A549 (cell line): ENCODE measurements at regions not wholly inside any gene's neighbourhood (a gene's known extent, or its start where the extent isn't known, plus 50 kb on each side); places are given as distances from the start of the nearest gene placed in this dataset.
A peak's percentile ranks its signal among the peaks of the same experiment; 100 is the strongest.

ENCODE experiments used
- ATAC-seq, 2 experiments: fragments of 200-7000 bp in 1 of 2; fragments of >200 bp in 1 of 2; cut with Nextera tagmentation in 1 of 2; cut with Tn5 transposase in 1 of 2; 3 replicates each; pipeline versions ENCODE4 v1.8.0 to v1.9.1; 2018 to 2020; ENCODE audit warnings: mild to moderate bottlenecking in 1 of 2, moderate library complexity in 1 of 2
- CTCF ChIA-PET: fragments of 300-600 bp; sonication (Branson Sonifier 250); formaldehyde crosslinking; extraction: SDS; loops from one replicate; lab custom pipeline; 2021; ENCODE audit warnings: antibody characterized with exemption, inconsistent platforms; lab: Yijun Ruan, JAX
- POLR2A ChIA-PET: fragments of 350-600 bp; formaldehyde crosslinking; extraction: SDS; loops from one replicate; lab custom pipeline; 2021; ENCODE audit warnings: antibody characterized with exemption, inconsistent platforms; lab: Yijun Ruan, JAX
- DNase-seq, 2 experiments: peaks; one replicate each; pipeline versions ENCODE4 v3.0.0 to v3.0.0-alpha.2; 2011 to 2016; ENCODE audit warnings: low read depth in 1 of 2, low spot score in 1 of 2
- FAIRE-seq: peaks from 2 replicates; lab custom pipeline; 2011; peaks lifted over from hg19 to GRCh38; lab: Jason Lieb, UNC
- H3K27ac ChIP-seq, 2 experiments: fragments of >200 bp; sonication (Bioruptor Twin); formaldehyde crosslinking; 3 replicates each; pipeline ENCODE4 v1.5.1; 2016 to 2017
- H3K4me1 ChIP-seq: fragments of >200 bp; sonication (Bioruptor Twin); formaldehyde crosslinking; 3 replicates; pipeline ENCODE4 v1.6.1; 2016
- H3K4me2 ChIP-seq: fragments of >200 bp; sonication (Bioruptor Twin); formaldehyde crosslinking; 3 replicates; pipeline ENCODE4 v1.6.1; 2016
- H3K4me3 ChIP-seq: fragments of >200 bp; sonication (Bioruptor Twin); formaldehyde crosslinking; 3 replicates; pipeline ENCODE4 v1.5.1; 2016
- H3K9me3 ChIP-seq: fragments of >200 bp; sonication (Bioruptor Twin); formaldehyde crosslinking; 3 replicates; pipeline ENCODE4 v1.6.1; 2016
- BCL3 ChIP-seq: fragments of >200 bp; sonication (Bioruptor Twin); formaldehyde crosslinking; IDR thresholded peaks from 3 replicates; pipeline ENCODE4 v1.6.1; 2016
- BHLHE40 ChIP-seq: IDR thresholded peaks from 2 replicates; pipeline ENCODE4 v1.6.1; 2012; ENCODE audit warnings: low read depth, low read length, inconsistent platforms
- CBX2 ChIP-seq: fragments of 200-600 bp; sonication (generic); IDR thresholded peaks from 2 replicates; pipeline ENCODE4 v1.6.1; 2016; ENCODE audit warnings: low read depth, mild to moderate bottlenecking, borderline replicate concordance
- CEBPB ChIP-seq, 2 experiments: fragments of >200 bp in 1 of 2; sonication (Bioruptor Twin) in 1 of 2; formaldehyde crosslinking in 1 of 2; IDR thresholded peaks; 2 replicates each; pipeline ENCODE4 v1.6.1; 2012 to 2016
- CHD2 ChIP-seq: fragments of 150-350 bp; IDR thresholded peaks from 2 replicates; pipeline ENCODE4 v1.6.1; 2014; ENCODE audit warnings: low read length; ENCODE audit not compliant: partially characterized antibody
- E2F6 ChIP-seq: IDR thresholded peaks from 2 replicates; pipeline ENCODE4 v1.6.1; 2012; ENCODE audit warnings: low read depth, borderline replicate concordance
- EHF ChIP-seq: fragments of 250-450 bp; sonication (Bioruptor Pico); IDR thresholded peaks from 2 replicates; pipeline ENCODE4 v1.5.0; 2020; ENCODE audit warnings: mild to moderate bottlenecking
- EHMT2 ChIP-seq: fragments of 200-600 bp; sonication (generic); IDR thresholded peaks from 2 replicates; pipeline ENCODE4 v1.6.1; 2016; ENCODE audit warnings: antibody characterized with exemption, low read depth, mild to moderate bottlenecking, moderate library complexity
- FOSL2 ChIP-seq, 2 experiments: fragments of 450-650 bp in 1 of 2; fragments of >200 bp in 1 of 2; sonication (Bioruptor Twin) in 1 of 2; formaldehyde crosslinking; IDR thresholded peaks; 2 replicates each; pipeline versions ENCODE4 v1.5.0 to v1.6.1; 2016 to 2020; ENCODE audit warnings: mild to moderate bottlenecking in 1 of 2, moderate library complexity in 1 of 2
- FOXS1 ChIP-seq: fragments of 250-450 bp; sonication (Bioruptor Pico); IDR thresholded peaks from 2 replicates; pipeline ENCODE4 v1.5.0; 2020; ENCODE audit warnings: mild to moderate bottlenecking, moderate library complexity
- HES2 ChIP-seq: fragments of >200 bp; sonication (Bioruptor Twin); formaldehyde crosslinking; IDR thresholded peaks from 2 replicates; pipeline ENCODE4 v1.6.1; 2016
- HEYL ChIP-seq: fragments of 250-450 bp; sonication (Bioruptor Pico); IDR thresholded peaks from 2 replicates; pipeline ENCODE4 v1.8.0; 2021; ENCODE audit warnings: mild to moderate bottlenecking, moderate library complexity
- HOXA7 ChIP-seq: fragments of 250-450 bp; sonication (Bioruptor Pico); IDR thresholded peaks from 2 replicates; pipeline ENCODE4 v1.5.0; 2020; ENCODE audit warnings: mild to moderate bottlenecking, moderate library complexity
- HOXB13 ChIP-seq: fragments of 250-450 bp; sonication (Bioruptor Pico); IDR thresholded peaks from 2 replicates; pipeline ENCODE4 v1.5.0; 2020; ENCODE audit warnings: low read depth, mild to moderate bottlenecking, moderate library complexity
- HOXB5 ChIP-seq: fragments of 250-450 bp; sonication (Bioruptor Pico); IDR thresholded peaks from 2 replicates; pipeline ENCODE4 v1.5.0; 2020; ENCODE audit warnings: mild to moderate bottlenecking, moderate library complexity
- JUN ChIP-seq, 2 experiments: fragments of >200 bp; sonication (Bioruptor Twin); formaldehyde crosslinking; IDR thresholded peaks; 2 replicates in 1 of 2; 3 replicates in 1 of 2; pipeline ENCODE4 v1.6.1; 2016 to 2017
- JUNB ChIP-seq: fragments of >200 bp; sonication (Bioruptor Twin); formaldehyde crosslinking; IDR thresholded peaks from 2 replicates; pipeline ENCODE4 v1.6.1; 2016
- MAZ ChIP-seq: fragments of 150-350 bp; IDR thresholded peaks from 2 replicates; pipeline ENCODE4 v1.6.1; 2014; ENCODE audit warnings: antibody characterized with exemption, low read depth, low read length, borderline replicate concordance
- NPAS2 ChIP-seq: fragments of 250-450 bp; sonication (Bioruptor Pico); IDR thresholded peaks from 2 replicates; pipeline ENCODE4 v1.8.0; 2022; ENCODE audit warnings: mild to moderate bottlenecking, moderate library complexity, borderline replicate concordance
- POLR2AphosphoS2 ChIP-seq: conservative IDR thresholded peaks from 2 replicates; pipeline ENCODE4 v1.6.1; 2012; ENCODE audit warnings: low read length, improper control_type of control experiment, inconsistent platforms
- REST ChIP-seq: fragments of 200-600 bp; sonication (generic); IDR thresholded peaks from 2 replicates; pipeline ENCODE4 v1.6.1; 2016; ENCODE audit warnings: antibody characterized with exemption, mild to moderate bottlenecking, moderate library complexity
- SMC3 ChIP-seq: fragments of >200 bp; sonication (Bioruptor Twin); formaldehyde crosslinking; IDR thresholded peaks from 3 replicates; pipeline ENCODE4 v1.6.1; 2018; ENCODE audit warnings: inconsistent platforms
- TFCP2L1 ChIP-seq: fragments of 250-450 bp; sonication (Bioruptor Pico); IDR thresholded peaks from 2 replicates; pipeline ENCODE4 v1.5.0; 2021; ENCODE audit warnings: mild to moderate bottlenecking
- TP53 ChIP-seq: fragments of 250-450 bp; sonication (Bioruptor Pico); IDR thresholded peaks from 2 replicates; pipeline ENCODE4 v1.5.0; 2021; ENCODE audit warnings: mild to moderate bottlenecking, moderate library complexity
- ZC3H11A ChIP-seq: fragments of 450-650 bp; IDR thresholded peaks from 2 replicates; pipeline ENCODE4 v1.6.1; 2014; ENCODE audit warnings: antibody characterized with exemption, mild to moderate bottlenecking
- ZFP36 ChIP-seq: fragments of 450-650 bp; IDR thresholded peaks from 2 replicates; pipeline ENCODE4 v1.6.1; 2014; ENCODE audit warnings: borderline replicate concordance; ENCODE audit not compliant: partially characterized antibody
- ZSCAN20 ChIP-seq: fragments of 250-450 bp; sonication (Bioruptor Pico); IDR thresholded peaks from 2 replicates; pipeline ENCODE4 v1.8.0; 2022; ENCODE audit warnings: mild to moderate bottlenecking, moderate library complexity
- WGBS: methylation state at CpG from one replicate; pipeline ENCODE4 v1.1.6; 2017; ENCODE audit errors: missing lambda C conversion rate; 5-methylcytosine and 5-hydroxymethylcytosine counted together

GRCh38 chr6:14614631-14615030, 497.1 kb downstream of the CD83 start:
- no peak for FAIRE-seq
- ChIA-PET POLR2A (no interaction called here), CTCF (no interaction called here)
- no peak for DNase-seq
- no peak overlapping the region for H3K4me2 ChIP-seq
- H3K9me3 ChIP-seq: no peaks in the 10 kb centered on the region; the same call in 2 of the 3 replicates
- no peak overlapping the region for H3K4me3 ChIP-seq
- H3K27ac ChIP-seq: no peak overlapping the region
- whole genome bisulfite sequencing: 73% methylated on average over 2 of the region's 2 CpGs
- TF ChIP-seq BCL3 (no peak), ZC3H11A (no peak), HOXB5 (CRISPR knock-in tag) (no peak), FOSL2 (IDR thresholded peaks at IDR 0.05) (no peak), FOSL2 (CRISPR knock-in tag; IDR thresholded peaks at IDR 0.05) (no peak), BHLHE40 (no peak), JUNB (no peak), TFCP2L1 (CRISPR knock-in tag) (no peak), HOXB13 (CRISPR knock-in tag) (no peak), EHMT2 (no peak), EHF (CRISPR knock-in tag) (no peak), FOXS1 (CRISPR knock-in tag) (no peak), NPAS2 (no peak), ZSCAN20 (no peak)
- ATAC-seq: no peak
- no peaks in the 10 kb centered on the region for H3K4me1 ChIP-seq

- POLR2A ChIA-PET: no interaction called here
- no peak overlapping the region for H3K4me3 ChIP-seq
- no peak for FAIRE-seq
- no peaks in the 10 kb centered on the region; the same call in 2 of the 3 replicates for H3K9me3 ChIP-seq
- TF ChIP-seq JUN (IDR thresholded peaks at IDR 0.05) (no peak), HES2 (no peak), NPAS2 (no peak), CEBPB (IDR thresholded peaks at IDR 0.05) (no peak), HOXB13 (CRISPR knock-in tag) (no peak), TP53 (CRISPR knock-in tag) (no peak), TFCP2L1 (CRISPR knock-in tag) (no peak), POLR2AphosphoS2 (no peak), ZFP36 (no peak), ZC3H11A (no peak), HEYL (CRISPR knock-in tag) (no peak), CBX2 (no peak)
- 80% methylated on average over 9 of the region's 9 CpGs for WGBS
- DNase-seq: no peak
- CTCF ChIA-PET: no interaction called here
- no peak overlapping the region for H3K27ac ChIP-seq
- peaks cover 7% of the 10 kb centered on the region for H3K4me1 ChIP-seq
- ATAC-seq: no peak
- no peak overlapping the region for H3K4me2 ChIP-seq
Observed at GRCh38 chr6:14616656-14617055, 499.1 kb downstream of the CD83 start.

GRCh38 chr6:14618759-14619418, 501.3 kb downstream of the CD83 start:
- Histone ChIP-seq H3K9me3 (no peaks in the 10 kb centered on the region; the same call in 2 of the 3 replicates), H3K4me3 (no peak overlapping the region), H3K4me2 (no peak overlapping the region), H3K27ac (peak overlapping the region in 1 of 2 experiments; percentile 16; a peak in 1 of 6 replicates), H3K4me1 (peaks cover 22% of the 10 kb centered on the region)
- FAIRE-seq (no peak), DNase-seq (no peak), ATAC-seq (no peak)
- WGBS: 89% methylated on average over 8 of the region's 10 CpGs
- CTCF ChIA-PET: no interaction called here
- POLR2A ChIA-PET: no interaction called here
- TF ChIP-seq POLR2AphosphoS2: no peak
- TF ChIP-seq HOXB13 (CRISPR knock-in tag): no peak
- TF ChIP-seq TFCP2L1 (CRISPR knock-in tag): no peak
- no peak for TF ChIP-seq HOXA7 (CRISPR knock-in tag)
- no peak for TF ChIP-seq REST
- no peak for TF ChIP-seq E2F6
- TF ChIP-seq SMC3: no peak
- no peak for TF ChIP-seq MAZ
- no peak for TF ChIP-seq CHD2
